Kidney epithelial cell (primary cell): ENCODE measurements at regions not wholly inside any gene's neighbourhood (a gene's known extent, or its start where the extent isn't known, plus 50 kb on each side); places are given as distances from the start of the nearest gene placed in this dataset.
A peak's percentile ranks its signal among the peaks of the same experiment; 100 is the strongest.

Experiments used
- DNase-seq: peaks from one replicate; pipeline ENCODE4 v3.0.0-alpha.2; 2010; ENCODE audit warnings: low read depth
- H3K27me3 ChIP-seq: 2 replicates; pipeline ENCODE4 v1.6.0; 2011; ENCODE audit warnings: low read length; ENCODE audit not compliant: control insufficient read depth, insufficient read depth
- H3K36me3 ChIP-seq: 2 replicates; pipeline ENCODE4 v1.5.1; 2011; ENCODE audit warnings: low read length; ENCODE audit not compliant: control insufficient read depth, insufficient read depth
- H3K4me3 ChIP-seq: 2 replicates; pipeline ENCODE4 v1.5.1; 2011; ENCODE audit warnings: low read depth, mild to moderate bottlenecking, control low read depth, low read length
- CTCF ChIP-seq: IDR thresholded peaks from 2 replicates; pipeline ENCODE4 v1.5.1; 2011; ENCODE audit warnings: mild to moderate bottlenecking, moderate library complexity, low read length, control low read depth, inconsistent platforms; ENCODE audit not compliant: insufficient read depth, poor library complexity, severe bottlenecking

- Histone ChIP-seq H3K4me3 (no peak overlapping the region), H3K36me3 (no peaks in the 10 kb centered on the region), H3K27me3 (no peaks in the 10 kb centered on the region)
- no peak for TF ChIP-seq CTCF
- no peak for DNase-seq
Observed at GRCh38 chr17:56675876-56676660, 82.6 kb downstream of the NOG start.

GRCh38 chr17:56676810-56677209 is 83.3 kb downstream of the NOG start:
- no peaks in the 10 kb centered on the region for H3K27me3 ChIP-seq
- no peak for TF ChIP-seq CTCF
- no peak for DNase-seq

GRCh38 chr17:56678249-56679114 is 85.0 kb downstream of the NOG start:
- no peak for DNase-seq
- TF ChIP-seq CTCF = no peak
- Histone ChIP-seq H3K27me3 (no peaks in the 10 kb centered on the region), H3K36me3 (no peaks in the 10 kb centered on the region), H3K4me3 (peak overlapping the region; percentile 0)

More at GRCh38 chr17:56676810-56677209, 83.3 kb downstream of the NOG start:
- no peaks in the 10 kb centered on the region for H3K36me3 ChIP-seq
- H3K4me3 ChIP-seq = no peak overlapping the region

GRCh38 chr17:56679115-56679776 is 85.7 kb downstream of the NOG start:
- peak overlapping the region; percentile 0 for H3K4me3 ChIP-seq
- peak; percentile 58 for TF ChIP-seq CTCF

GRCh38 chr17:56679777-56680422 is 86.4 kb downstream of the NOG start:
- no peak overlapping the region for H3K4me3 ChIP-seq
- DNase-seq = no peak

More at GRCh38 chr17:56679115-56679776, 85.7 kb downstream of the NOG start:
- DNase-seq = no peak
- Histone ChIP-seq H3K27me3 (no peaks in the 10 kb centered on the region), H3K36me3 (no peaks in the 10 kb centered on the region)

More at GRCh38 chr17:56679777-56680422, 86.4 kb downstream of the NOG start:
- Histone ChIP-seq H3K27me3 (no peaks in the 10 kb centered on the region), H3K36me3 (no peaks in the 10 kb centered on the region)
- no peak for TF ChIP-seq CTCF
